Panc1 (cell line): ENCODE measurements at regions not wholly inside any gene's neighbourhood (a gene's known extent, or its start where the extent isn't known, plus 50 kb on each side); places are given as distances from the start of the nearest gene placed in this dataset.
A peak's percentile ranks its signal among the peaks of the same experiment; 100 is the strongest.

Source experiments
- ATAC-seq: fragments of 200-7000 bp; cut with Tn5 transposase; 2 replicates; pipeline ENCODE4 v1.9.1; 2020; ENCODE audit warnings: mild to moderate bottlenecking, moderate library complexity
- BruUV-seq: library from RNA; stranded (reverse); fragments of 400-500 nt; replicated peaks from 2 replicates; lab custom pipeline; 2021; lab: Mats Ljungman, UMichigan
- CTCF ChIA-PET: fragments of 300-600 bp; sonication (Branson Sonifier 250); formaldehyde crosslinking; loops from one replicate; lab custom pipeline; 2022; ENCODE audit warnings: antibody characterized with exemption; lab: Charles Lee
- POLR2A ChIA-PET: fragments of 300-600 bp; sonication (Branson Sonifier 250); formaldehyde crosslinking; loops from one replicate; lab custom pipeline; 2022; ENCODE audit warnings: antibody characterized with exemption; lab: Charles Lee
- DNase-seq: peaks from one replicate; pipeline ENCODE4 v3.0.0-alpha.2; 2010; ENCODE audit warnings: low read depth, low spot score
- H3K27ac ChIP-seq: 2 replicates; pipeline ENCODE4 v1.5.1; 2011; ENCODE audit warnings: mild to moderate bottlenecking, low read length, inconsistent platforms
- H3K27me3 ChIP-seq: fragments of 200-500 bp; sonication (Bioruptor generic); 2 replicates; pipeline ENCODE4 v1.6.0; 2014; ENCODE audit warnings: low read length, inconsistent platforms; ENCODE audit not compliant: control insufficient read depth, insufficient read depth
- H3K36me3 ChIP-seq: fragments of 200-500 bp; sonication (Bioruptor generic); 2 replicates; pipeline ENCODE4 v1.5.1; 2014; ENCODE audit warnings: inconsistent platforms, mild to moderate bottlenecking, low read length, moderate library complexity; ENCODE audit not compliant: control insufficient read depth, insufficient read depth
- H3K4me1 ChIP-seq: 2 replicates; pipeline ENCODE4 v1.5.1; 2011; ENCODE audit warnings: inconsistent platforms, mild to moderate bottlenecking, low read length, moderate library complexity; ENCODE audit not compliant: control insufficient read depth, insufficient read depth
- H3K4me3 ChIP-seq, 2 experiments: 2 replicates each; pipeline ENCODE4 v1.5.1; 2011 to 2012; ENCODE audit warnings: low read depth in 2 of 2, low read length in 2 of 2, mild to moderate bottlenecking in 2 of 2, inconsistent platforms in 1 of 2, moderate library complexity in 1 of 2
- H3K9me3 ChIP-seq: fragments of 200-500 bp; sonication (Bioruptor generic); 2 replicates; pipeline ENCODE4 v1.5.1; 2014; ENCODE audit warnings: low read depth, mild to moderate bottlenecking, inconsistent platforms, low read length, moderate library complexity; ENCODE audit not compliant: control insufficient read depth, insufficient read depth
- POLR2AphosphoS5 ChIP-seq: IDR thresholded peaks from 2 replicates; pipeline ENCODE4 v1.6.1; 2012; ENCODE audit warnings: mild to moderate bottlenecking, low read depth, low read length, moderate library complexity
- SIN3A ChIP-seq: IDR thresholded peaks from 2 replicates; pipeline ENCODE4 v1.6.1; 2012; ENCODE audit warnings: low read depth, mild to moderate bottlenecking, low read length, moderate library complexity, borderline replicate concordance; ENCODE audit not compliant: insufficient read depth
- TCF7L2 ChIP-seq: IDR thresholded peaks from 2 replicates; pipeline ENCODE4 v1.6.1; 2011; ENCODE audit warnings: mild to moderate bottlenecking, low read depth, low read length, inconsistent platforms
- in situ Hi-C: cut with HindIII; loops from 2 replicates; pipeline ENCODE4 v1.10.0; 2016; ENCODE audit warnings: low sequenced_read_pairs, low pct_unique_long_range_greater_than_20kb
- intact Hi-C: fragments of 100-400 bp; cut with micrococcal nuclease; formaldehyde crosslinking; loops from one replicate; pipeline ENCODE4 v1.10.0; 2022; ENCODE audit not compliant: unreplicated experiment
- TF ChIP-seq, protein P1 (sequence below), 2 experiments: IDR thresholded peaks; 2 replicates each; pipeline ENCODE4 v1.6.1; 2011 to 2012; ENCODE audit warnings: low read depth in 2 of 2, control low read depth in 1 of 2, low read length in 1 of 2, mild to moderate bottlenecking in 1 of 2, moderate library complexity in 1 of 2; ENCODE audit not compliant: insufficient read depth in 1 of 2
- TF ChIP-seq, protein P2 (sequence below): fragments of 450-650 bp; IDR thresholded peaks from 2 replicates; pipeline ENCODE4 v1.5.1; 2017; ENCODE audit warnings: mild to moderate bottlenecking

DNA sequence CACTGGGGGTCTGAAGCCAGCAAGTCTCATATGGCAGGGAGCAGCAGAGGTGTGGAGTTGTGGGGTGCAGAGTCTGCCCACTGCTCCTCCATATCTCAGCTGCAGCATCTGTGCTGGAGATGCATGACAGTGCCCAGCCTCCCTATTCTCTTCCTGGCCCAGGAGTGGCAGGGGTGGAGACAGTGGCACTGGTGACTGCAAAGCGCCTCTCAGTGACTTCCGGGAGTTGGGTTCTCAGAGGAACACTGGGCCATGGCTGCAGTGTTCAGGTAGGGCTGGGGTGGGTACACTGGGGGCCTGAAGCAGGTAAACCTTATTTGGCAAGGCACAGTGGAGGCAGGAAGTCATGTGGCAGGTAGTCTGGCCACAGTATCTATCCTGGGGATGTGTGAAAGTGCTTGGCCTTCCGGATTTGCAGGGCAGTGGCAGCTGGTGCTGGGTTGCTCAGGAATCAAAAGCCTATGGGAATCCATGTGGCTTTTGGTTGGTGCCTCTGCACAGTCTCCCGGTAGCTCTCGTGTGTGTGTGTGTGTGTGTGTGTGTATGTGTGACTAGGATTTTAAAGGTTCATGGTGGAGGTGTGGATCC, 60.3 kb upstream of the THUMPD2 start:
- DNase-seq (no peak), ATAC-seq (peak; percentile 63)
- peaks cover 11% of the 10 kb centered on the region; the same call in 1 of the 2 replicates for H3K9me3 ChIP-seq
- H3K4me1 ChIP-seq = no peaks in the 10 kb centered on the region
- ChIA-PET CTCF (no interaction called here), POLR2A (no interaction called here)
- no TSS peak for BruUV-seq
- intact Hi-C loops = no loop called here
- no peak overlapping the region for H3K4me3 ChIP-seq
- H3K36me3 ChIP-seq = no peaks in the 10 kb centered on the region
- H3K27me3 ChIP-seq = no peaks in the 10 kb centered on the region
- in situ Hi-C loops = no loop called here
- TF ChIP-seq TCF7L2 (no peak), SIN3A (no peak)
- TF ChIP-seq, protein P1, sequence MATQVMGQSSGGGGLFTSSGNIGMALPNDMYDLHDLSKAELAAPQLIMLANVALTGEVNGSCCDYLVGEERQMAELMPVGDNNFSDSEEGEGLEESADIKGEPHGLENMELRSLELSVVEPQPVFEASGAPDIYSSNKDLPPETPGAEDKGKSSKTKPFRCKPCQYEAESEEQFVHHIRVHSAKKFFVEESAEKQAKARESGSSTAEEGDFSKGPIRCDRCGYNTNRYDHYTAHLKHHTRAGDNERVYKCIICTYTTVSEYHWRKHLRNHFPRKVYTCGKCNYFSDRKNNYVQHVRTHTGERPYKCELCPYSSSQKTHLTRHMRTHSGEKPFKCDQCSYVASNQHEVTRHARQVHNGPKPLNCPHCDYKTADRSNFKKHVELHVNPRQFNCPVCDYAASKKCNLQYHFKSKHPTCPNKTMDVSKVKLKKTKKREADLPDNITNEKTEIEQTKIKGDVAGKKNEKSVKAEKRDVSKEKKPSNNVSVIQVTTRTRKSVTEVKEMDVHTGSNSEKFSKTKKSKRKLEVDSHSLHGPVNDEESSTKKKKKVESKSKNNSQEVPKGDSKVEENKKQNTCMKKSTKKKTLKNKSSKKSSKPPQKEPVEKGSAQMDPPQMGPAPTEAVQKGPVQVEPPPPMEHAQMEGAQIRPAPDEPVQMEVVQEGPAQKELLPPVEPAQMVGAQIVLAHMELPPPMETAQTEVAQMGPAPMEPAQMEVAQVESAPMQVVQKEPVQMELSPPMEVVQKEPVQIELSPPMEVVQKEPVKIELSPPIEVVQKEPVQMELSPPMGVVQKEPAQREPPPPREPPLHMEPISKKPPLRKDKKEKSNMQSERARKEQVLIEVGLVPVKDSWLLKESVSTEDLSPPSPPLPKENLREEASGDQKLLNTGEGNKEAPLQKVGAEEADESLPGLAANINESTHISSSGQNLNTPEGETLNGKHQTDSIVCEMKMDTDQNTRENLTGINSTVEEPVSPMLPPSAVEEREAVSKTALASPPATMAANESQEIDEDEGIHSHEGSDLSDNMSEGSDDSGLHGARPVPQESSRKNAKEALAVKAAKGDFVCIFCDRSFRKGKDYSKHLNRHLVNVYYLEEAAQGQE (IDR thresholded peaks at IDR 0.05; ENCODE audit: insufficient read depth in 1 of 2, low read depth in 2 of 2, low read length in 1 of 2) = no peak
- H3K27ac ChIP-seq = no peak overlapping the region

DNA sequence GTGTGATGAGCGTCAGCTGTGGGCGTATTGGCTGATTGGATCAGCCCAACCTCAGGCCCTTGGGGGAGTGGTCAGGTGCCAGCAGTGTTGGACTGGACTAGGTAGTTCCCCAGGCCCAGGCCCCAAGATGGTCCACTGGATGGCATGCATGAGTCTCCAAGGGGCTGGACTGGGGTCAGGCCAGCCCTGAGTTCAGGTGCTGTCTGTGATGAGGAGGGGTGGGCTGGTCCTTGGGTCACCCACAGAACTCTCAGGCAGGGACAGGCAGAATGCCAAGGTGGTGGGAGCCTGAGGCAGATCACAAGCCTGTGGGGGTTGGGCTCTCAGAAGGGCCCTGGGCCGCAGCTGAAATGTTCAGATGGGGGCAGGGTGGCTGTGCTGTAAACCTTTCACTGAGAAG, 59.5 kb upstream of the THUMPD2 start:
- DNase-seq = no peak
- ATAC-seq = peak; percentile 45; the same call in 1 of the 2 replicates
- no TSS peak for BruUV-seq
- in situ Hi-C loops (no loop called here), intact Hi-C loops (no loop called here)
- CTCF ChIA-PET = interaction anchor here (1.5 kb wide), 1 partner anchor 16 kb away, joined by 3 read pairs; no protein-coding TSS in a partner anchor
- H3K36me3 ChIP-seq = no peaks in the 10 kb centered on the region
- no peak for TF ChIP-seq POLR2AphosphoS5
- TF ChIP-seq, protein P2, sequence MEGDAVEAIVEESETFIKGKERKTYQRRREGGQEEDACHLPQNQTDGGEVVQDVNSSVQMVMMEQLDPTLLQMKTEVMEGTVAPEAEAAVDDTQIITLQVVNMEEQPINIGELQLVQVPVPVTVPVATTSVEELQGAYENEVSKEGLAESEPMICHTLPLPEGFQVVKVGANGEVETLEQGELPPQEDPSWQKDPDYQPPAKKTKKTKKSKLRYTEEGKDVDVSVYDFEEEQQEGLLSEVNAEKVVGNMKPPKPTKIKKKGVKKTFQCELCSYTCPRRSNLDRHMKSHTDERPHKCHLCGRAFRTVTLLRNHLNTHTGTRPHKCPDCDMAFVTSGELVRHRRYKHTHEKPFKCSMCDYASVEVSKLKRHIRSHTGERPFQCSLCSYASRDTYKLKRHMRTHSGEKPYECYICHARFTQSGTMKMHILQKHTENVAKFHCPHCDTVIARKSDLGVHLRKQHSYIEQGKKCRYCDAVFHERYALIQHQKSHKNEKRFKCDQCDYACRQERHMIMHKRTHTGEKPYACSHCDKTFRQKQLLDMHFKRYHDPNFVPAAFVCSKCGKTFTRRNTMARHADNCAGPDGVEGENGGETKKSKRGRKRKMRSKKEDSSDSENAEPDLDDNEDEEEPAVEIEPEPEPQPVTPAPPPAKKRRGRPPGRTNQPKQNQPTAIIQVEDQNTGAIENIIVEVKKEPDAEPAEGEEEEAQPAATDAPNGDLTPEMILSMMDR = no peak
- no peak for TF ChIP-seq SIN3A
- TF ChIP-seq TCF7L2 = no peak
- TF ChIP-seq, protein P1 (IDR thresholded peaks at IDR 0.05; ENCODE audit: insufficient read depth in 1 of 2, low read depth in 2 of 2, low read length in 1 of 2) = no peak
- H3K27me3 ChIP-seq = no peaks in the 10 kb centered on the region
- H3K4me3 ChIP-seq = no peak overlapping the region
- H3K27ac ChIP-seq = no peak overlapping the region
- H3K4me1 ChIP-seq = no peaks in the 10 kb centered on the region
- H3K9me3 ChIP-seq = peaks cover 11% of the 10 kb centered on the region; the same call in 1 of the 2 replicates
- POLR2A ChIA-PET = no interaction called here
